Stimulated activated CD4-positive, alpha-beta T cell treated with anti-CD3 and anti-CD28 coated beads, TNF-alpha, amount 100 ng/mL, for 48 hours (primary cell): ENCODE measurements at regions not wholly inside any gene's neighbourhood (a gene's known extent, or its start where the extent isn't known, plus 50 kb on each side); places are given as distances from the start of the nearest gene placed in this dataset.
"Not testable (repeated sequence)": the region's sequence is repeated elsewhere in the genome, so short reads cannot be mapped to it uniquely, and the experiment has no call there.

ENCODE experiments used
- DNase-seq, 3 donors: peaks; one replicate each; pipeline ENCODE4 v3.0.0-alpha.2; 2020; ENCODE audit warnings: low read depth in 3 of 3

DNA sequence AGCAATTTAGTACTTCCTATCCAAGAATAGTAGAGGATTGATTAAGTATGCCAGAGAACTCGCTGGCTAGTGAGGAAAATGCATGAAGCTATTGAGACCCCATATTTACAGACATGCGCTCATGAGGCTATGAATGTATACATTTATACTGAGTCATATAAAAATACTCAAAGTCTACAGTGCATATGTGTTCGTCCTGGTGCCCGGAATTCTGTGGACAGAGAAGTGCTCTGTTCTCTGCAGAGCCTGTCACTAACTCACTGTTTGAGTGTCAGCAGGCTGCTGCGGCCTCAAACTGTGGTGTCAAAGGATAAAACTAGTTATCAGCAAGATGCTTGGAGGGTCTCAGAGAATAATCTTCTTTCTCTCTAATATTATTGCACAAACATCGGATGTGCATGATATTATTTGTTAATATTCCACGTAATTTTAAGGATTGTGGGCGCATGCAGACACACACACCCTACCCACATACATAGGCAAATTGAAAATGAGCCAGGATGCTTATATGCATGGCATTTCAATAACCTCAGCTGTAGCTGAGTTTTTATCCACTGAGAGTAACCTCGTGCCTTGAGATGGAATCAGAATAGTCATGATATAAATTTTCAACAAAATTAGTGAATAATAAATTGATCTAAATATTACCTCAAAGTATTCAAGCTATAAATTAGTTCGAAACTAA lies 50.0 kb upstream of the TSC22D2 start:
- no peak for DNase-seq

GRCh38 chr3:150357140-150357539 lies 51.0 kb upstream of the TSC22D2 start:
- no peak for DNase-seq

DNA sequence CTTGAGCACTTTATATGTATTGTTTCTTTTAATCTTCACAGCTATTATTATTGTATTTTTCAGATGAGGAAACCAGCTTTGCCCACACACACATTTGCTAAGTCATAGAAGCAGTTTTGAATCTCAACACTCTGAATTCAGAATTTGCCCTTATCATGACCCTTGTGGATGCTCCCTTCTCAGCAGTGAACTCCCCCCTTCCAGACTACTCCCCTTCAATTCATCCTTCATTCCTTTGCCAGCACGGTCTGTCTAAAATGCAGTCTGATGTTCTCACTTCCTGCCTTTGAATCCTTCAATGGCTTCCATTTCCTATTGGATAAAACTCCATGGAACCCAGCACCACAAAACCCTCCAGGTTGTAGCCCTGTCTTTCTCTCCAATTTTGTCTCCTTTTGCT lies 52.5 kb upstream of the TSC22D2 start:
- DNase-seq = no peak

GRCh38 chr3:150352931-150353330 lies 55.2 kb upstream of the TSC22D2 start:
- no peak for DNase-seq

- no peak for DNase-seq
These were observed 56.7 kb upstream of the TSC22D2 start for GRCh38 chr3:150351398-150351797.

DNA sequence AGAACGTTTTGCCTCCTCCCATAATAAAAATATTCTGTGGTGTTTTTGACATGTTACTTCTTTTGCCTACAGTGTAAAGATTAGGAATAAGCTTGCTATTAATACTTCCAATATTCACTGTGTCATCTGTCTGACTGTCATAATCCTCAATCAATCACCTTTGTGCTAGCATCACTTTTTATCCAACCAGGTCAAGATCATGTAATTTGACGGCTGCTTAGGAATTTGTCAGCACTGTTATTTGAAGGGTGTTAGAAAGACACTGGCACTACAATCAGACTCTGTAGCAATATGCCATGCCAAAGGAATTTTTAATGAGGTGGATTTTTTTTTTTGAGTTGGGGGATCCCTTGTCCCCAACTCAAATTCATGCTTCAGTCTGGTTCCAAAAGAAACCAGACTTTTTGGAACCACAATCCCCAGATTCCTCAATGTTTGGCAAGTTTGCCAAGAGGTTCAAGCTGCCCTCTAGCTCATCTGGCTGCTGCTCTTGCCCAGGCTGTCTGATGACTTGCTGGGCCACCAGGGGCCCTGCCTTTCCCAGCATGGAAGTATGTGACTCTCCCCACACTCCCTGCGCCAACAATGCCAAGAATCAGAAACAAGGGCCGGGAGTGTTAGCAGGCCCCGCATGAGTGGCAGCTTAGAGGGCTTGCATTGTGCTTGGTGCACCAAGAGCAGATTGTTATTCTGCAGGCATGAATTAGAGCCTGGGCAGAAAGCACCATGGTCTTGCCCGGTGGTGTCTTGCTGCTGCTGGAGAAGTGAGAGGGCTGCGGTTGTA lies 58.6 kb upstream of the TSC22D2 start:
- no peak for DNase-seq

GRCh38 chr3:150348500-150348899 lies 59.6 kb upstream of the TSC22D2 start:
- DNase-seq = no peak

DNA sequence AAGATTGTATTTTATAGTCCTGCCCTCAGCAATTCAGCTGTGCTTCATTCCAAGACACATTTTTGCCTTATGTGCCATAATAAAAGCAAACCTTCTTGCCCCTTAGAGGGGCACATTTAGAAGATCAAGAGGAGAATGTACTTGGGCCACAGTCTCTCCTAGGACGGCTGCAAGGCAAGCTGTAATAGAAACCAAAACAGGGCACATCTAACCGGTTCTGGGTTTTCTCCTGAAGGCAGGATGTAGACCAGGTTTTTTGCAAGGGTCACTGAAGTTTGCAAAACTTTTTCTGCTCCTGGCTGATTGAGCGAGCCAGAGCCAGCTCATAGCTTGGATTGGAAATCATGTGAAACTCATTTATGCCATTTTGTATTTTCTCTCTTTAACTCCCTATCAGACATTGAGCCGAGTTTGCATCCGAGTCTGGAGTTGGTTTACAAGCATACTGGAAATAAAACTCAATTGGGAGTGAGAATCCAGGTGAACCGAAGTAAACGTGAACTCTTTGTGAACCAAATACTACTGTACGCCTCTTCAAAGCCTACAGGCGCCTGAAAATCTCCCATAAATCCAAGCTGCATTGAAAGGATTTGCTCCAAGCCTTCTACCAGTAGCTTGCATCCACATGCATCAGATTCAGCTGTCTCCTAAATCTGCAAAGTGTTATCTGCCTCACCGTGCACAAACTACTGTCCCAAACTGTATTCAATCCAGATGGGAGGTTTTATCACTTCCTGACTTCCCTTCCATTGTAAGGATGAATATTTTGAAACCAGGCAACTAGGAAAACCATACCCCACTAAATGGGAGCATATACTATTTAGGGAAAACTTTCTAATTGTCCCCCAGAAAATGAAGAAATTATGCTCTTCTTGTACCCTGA lies 60.9 kb upstream of the TSC22D2 start:
- DNase-seq = no peak

- no peak for DNase-seq
These were observed 61.8 kb upstream of the TSC22D2 start for GRCh38 chr3:150346266-150346665.

DNA sequence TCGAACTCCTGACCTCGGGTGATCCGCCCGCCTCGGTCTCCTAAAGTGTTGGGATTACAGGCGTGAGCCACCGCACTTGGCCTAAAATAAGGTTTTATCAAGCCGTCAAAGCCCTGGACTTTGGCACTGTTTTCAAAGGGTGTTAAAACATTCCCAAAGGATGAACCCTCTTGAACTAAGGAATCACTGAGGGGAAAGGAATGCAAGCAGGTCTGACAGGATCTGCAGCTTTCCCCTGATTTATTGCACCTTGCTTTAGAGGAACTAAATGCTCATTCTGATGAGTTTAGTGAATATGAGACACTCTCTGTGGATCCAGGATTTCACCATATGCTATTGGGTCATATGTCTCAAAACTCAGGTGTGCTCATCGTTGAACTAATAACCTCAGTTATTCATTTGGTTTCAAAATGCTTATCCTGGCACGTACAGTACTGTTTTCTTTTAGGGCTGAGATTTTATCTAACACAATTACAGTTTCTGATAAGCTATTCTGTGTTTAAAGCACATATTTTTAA lies 63.0 kb upstream of the TSC22D2 start:
- DNase-seq = no peak

DNA sequence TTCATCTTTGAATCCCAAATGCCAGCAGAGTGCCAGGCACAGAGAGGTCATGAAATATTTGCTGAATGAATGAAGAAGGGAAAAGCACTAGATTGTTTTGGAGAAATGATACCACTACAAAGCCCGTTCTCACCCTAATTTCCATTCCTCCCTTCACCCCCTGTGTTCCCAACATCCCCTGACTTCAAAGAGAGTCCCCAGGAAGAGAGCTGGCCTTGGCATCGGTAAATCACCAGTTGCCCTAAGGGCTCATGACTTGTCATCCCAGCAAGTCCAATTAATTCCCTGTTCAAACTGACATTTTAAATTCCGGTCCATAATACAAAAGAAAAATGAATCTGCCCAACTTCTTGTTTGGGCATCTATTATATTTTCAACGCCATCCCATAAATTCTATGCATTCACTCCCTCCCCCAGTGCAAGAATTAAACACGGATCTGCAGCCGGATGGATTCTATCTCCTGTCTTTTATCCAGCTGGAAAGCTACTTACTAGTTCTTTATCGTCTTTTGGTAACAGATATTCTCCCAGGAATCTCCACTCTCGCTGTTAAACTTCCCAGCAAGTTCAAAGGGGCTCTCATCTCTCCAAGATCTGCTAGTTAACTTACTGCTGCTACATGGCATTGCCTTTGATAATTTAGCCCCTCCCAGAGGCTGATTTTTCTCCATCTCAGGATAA lies 63.9 kb upstream of the TSC22D2 start:
- no peak for DNase-seq

DNA sequence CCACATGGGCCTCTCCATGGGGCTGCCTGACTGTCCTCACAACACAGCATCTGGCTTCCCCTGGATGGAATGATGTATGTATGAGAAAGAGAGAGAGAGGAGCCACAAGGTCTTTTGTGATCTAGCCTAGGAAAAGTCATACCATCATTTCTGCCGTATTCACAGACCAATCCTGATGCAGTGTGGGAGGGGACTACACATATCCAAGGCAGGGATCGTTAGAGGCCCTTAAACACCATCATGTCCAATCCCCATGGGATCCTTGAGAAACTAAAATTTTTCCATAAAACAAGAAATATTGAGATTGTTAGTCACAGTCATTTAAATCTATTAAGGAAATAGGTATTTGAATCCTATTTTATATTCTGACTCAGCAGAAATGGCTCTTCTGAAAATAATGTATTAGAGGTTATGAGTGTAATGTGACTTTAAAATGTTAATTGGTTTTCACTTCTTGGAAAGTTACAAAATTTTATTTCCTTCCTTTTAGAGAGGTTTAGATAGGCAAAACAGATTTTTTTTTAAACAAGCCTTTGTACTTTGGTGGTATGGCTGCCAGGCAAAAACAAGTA lies 65.1 kb upstream of the TSC22D2 start:
- DNase-seq = no peak

DNA sequence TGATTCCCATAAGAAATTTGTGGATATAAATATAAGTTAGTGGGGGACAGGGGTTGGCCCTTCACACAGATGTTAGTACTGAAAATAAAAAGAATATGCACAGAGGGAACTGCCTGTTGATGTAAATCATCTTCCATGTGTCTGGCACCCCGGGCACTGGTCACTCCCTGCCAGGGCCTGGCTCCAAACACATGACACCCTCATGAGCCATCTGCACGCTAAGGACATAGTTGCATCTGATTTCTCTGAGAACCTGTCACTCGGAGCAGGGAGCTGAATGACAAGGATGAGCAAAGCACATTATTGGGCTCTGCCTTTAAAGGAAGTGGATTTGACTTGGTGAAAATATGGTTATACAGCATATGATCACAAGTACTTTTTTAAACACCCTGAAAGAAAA lies 66.2 kb upstream of the TSC22D2 start:
- no peak for DNase-seq

- not testable (repeated sequence) for DNase-seq
These were observed 71.7 kb upstream of the TSC22D2 start for GRCh38 chr3:150336363-150336762.

GRCh38 chr3:150335631-150336030 lies 72.5 kb upstream of the TSC22D2 start:
- DNase-seq = no peak

DNA sequence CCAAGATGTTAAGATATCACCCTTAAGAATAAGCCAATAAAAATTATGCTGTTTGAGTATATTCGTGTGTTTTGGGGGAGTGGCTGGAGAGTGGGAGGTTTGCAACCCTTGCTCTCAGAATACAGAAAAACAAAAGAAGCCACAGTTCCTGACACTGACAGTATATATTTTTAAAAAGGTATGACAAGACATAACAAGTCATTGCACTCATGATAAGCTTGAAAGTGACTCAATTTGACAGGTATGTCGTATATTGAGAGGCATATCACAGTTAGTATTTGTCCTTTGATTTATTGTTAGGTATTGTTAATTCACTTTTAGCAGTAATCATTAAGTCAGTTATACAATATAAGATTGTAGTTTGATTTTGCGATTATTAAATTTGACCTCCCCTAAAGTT lies 73.1 kb upstream of the TSC22D2 start:
- no peak for DNase-seq

DNA sequence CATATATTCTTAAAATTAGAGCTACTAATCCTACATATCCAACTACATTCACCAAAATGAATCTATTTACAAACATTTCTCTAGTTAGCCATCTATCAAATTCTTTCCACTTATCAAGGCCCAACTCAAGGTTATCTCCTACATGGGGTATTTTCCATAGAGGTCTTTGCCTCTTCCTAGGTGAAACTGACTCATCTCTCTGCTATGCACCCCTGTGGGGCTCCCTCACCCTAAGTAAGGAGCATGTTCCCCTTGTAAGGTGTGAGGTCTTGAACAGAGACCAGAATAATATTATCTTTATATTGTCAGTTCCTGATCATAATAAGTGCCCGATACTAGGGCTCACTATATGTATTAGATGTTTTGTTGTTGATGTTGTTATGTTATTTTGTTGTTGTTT lies 74.6 kb upstream of the TSC22D2 start:
- DNase-seq = no peak

DNA sequence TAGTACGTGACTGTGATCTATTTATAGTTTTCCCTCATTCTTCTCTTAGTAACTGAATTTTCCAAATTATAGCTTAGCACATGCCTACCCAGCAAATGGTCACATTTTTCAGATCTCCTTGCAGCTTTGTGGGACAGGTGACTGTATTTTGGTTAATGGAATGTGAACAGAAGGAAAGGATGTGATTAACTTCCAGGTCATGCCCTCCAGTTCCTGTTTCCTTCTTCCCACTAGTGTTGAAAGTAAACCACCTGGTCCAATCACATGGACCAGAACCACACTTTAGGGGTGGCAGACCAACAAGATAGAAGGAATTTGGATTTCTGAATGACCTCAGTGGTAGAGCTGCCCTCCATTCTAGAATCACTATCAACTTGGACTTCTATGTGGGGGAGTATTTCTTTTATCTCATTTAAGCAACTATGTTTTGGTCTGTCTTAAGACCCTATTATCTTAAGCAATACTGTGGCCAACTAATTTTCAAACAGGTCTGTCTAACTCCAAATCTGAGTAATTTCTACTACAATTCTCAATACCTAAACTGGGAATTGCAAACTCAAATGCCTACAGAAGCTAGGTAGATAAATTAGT lies 76.0 kb upstream of the TSC22D2 start:
- DNase-seq = no peak

- DNase-seq = no peak
These were observed 77.2 kb upstream of the TSC22D2 start for GRCh38 chr3:150330872-150331271.

DNA sequence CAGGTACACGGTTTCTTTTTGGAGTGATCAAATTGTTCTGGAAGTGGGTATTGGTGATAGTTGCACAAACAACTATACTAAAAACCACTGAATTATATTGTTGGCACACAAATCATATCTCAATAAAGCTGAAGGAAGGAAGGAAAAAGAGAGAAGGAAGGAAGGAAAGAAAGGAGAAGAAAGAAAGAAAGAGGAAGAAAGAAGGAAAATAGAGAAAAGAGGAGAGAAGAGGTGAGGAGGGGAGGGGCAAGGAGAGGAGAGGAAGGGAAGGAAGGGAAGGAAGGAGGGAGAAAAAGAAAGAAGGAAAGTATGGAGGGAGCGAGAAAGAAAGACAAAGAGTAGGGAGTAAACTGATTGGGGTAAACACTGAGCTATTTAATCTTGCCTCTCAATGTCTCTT lies 77.9 kb upstream of the TSC22D2 start:
- no peak for DNase-seq

- no peak for DNase-seq
These were observed 78.7 kb upstream of the TSC22D2 start for GRCh38 chr3:150329408-150329807.
